ENCODE measurements at regions not wholly inside any gene's neighbourhood (a gene's known extent, or its start where the extent isn't known, plus 50 kb on each side); places are given as distances from the start of the nearest gene placed in this dataset.

GRCh38 chr11:21968702-21969101 is 224.2 kb upstream of the ANO5 start:
- DNase-seq (ENCODE audit: extremely low read depth, low read depth) = no peak
- no peak for TF ChIP-seq CTCF (IDR thresholded peaks at IDR 0.05; ENCODE audit: low read depth, low read length)

DNA sequence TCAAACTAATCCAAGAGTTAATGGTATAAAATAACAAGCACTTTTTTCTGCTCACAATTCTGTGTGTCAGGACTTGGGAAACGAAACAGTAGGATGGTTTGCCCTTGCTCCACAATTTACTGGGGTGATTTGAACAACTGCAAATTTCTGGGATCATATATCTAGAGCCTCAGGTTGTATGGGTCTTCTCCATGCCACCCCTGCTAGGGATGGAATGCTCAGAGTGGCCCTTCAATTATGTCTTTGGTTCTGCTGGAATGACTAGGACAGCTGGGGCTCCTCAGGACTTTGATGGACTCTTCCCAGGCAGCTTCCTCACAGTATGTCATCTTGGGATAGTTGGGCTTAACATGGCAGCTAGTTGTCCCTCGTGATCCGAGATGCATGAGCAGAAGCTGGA is 223.0 kb upstream of the ANO5 start:
- DNase-seq (ENCODE audit: extremely low read depth, low read depth) = no peak
- TF ChIP-seq CTCF (IDR thresholded peaks at IDR 0.05; ENCODE audit: low read depth, low read length) = no peak

DNA sequence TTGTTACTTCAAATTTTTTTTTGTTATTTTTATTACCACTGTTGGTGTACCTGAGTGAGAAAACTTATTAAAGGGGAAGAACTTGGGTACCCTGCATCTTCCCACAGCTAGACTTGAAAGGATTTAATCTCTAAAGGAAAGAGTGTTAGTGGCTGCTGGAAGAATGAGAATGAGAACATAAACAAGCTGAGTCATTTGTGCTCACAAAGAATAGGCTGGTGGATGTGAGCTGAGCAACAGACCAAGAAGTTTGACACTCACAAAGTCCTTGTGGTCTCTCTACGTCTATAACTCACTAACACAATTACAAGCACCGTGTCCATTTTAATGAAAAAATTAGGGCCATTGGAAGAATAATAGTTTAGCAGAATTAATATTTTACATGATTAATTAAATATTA is 217.6 kb upstream of the ANO5 start:
- TF ChIP-seq CTCF (IDR thresholded peaks at IDR 0.05; ENCODE audit: low read depth, low read length) = no peak
- no peak for DNase-seq (ENCODE audit: extremely low read depth, low read depth)

DNA sequence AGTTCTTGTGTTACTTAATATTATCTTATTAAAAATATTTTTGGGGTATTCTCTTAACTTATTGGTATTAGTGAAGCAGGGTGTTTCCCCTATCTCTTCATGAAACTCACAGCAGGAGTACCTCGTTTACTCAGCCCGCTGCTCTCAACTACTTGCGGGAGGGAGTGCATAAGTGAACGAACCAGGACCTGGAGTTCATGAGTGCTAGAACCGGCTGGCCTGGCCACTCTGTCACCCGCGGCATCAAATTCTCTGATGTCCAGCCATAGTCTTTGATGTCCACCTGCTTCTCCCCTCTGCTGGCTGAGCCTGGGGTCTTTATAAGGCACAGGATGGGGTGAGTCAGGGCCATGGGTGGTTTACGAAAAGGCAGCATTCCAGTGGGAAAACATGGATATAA is 216.7 kb upstream of the ANO5 start:
- DNase-seq (ENCODE audit: extremely low read depth, low read depth) = no peak
- no peak for TF ChIP-seq CTCF (IDR thresholded peaks at IDR 0.05; ENCODE audit: low read depth, low read length)

GRCh38 chr11:21983431-21983830 is 209.5 kb upstream of the ANO5 start:
- TF ChIP-seq CTCF (IDR thresholded peaks at IDR 0.05; ENCODE audit: low read depth, low read length) = no peak
- no peak for DNase-seq (ENCODE audit: extremely low read depth, low read depth)

DNA sequence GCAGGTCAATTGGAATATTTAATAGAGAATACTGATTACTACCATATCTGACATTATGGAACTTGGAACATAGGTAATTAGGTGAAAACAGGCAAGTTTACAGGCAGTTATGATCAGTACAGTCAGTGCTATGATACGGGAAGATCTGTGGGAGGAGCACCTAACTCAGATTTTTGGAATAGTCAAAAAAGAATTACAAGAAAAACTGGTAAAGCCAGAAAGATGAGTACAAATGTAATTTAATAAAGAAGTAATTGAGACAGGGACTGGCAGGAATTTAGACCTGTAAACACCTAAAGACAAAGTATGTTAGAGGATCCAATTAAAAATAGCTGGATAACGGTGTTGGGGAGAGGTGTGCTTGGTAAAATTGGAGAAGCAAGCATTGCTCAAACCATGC is 206.5 kb upstream of the ANO5 start:
- DNase-seq (ENCODE audit: extremely low read depth, low read depth) = no peak
- TF ChIP-seq CTCF (IDR thresholded peaks at IDR 0.05; ENCODE audit: low read depth, low read length) = no peak

- TF ChIP-seq CTCF (IDR thresholded peaks at IDR 0.05; ENCODE audit: low read depth, low read length) = no peak
- DNase-seq (ENCODE audit: extremely low read depth, low read depth) = no peak
Observed at GRCh38 chr11:21987261-21987660, 205.6 kb upstream of the ANO5 start.

All from AG09319 (cell line).